GM23338 (cell line): ENCODE measurements at regions not wholly inside any gene's neighbourhood (a gene's known extent, or its start where the extent isn't known, plus 50 kb on each side); places are given as distances from the start of the nearest gene placed in this dataset.

ENCODE experiments used
- ATAC-seq: fragments of 200-7000 bp; cut with Tn5 transposase; 3 replicates; pipeline ENCODE4 v1.9.1; 2020
- DNase-seq: peaks from one replicate; pipeline ENCODE4 v3.0.0-alpha.2; 2015; ENCODE audit warnings: low spot score
- H2AFZ ChIP-seq: fragments of 200-600 bp; sonication (generic); 2 replicates; pipeline ENCODE4 v1.8.0; 2016; ENCODE audit warnings: antibody characterized with exemption, mild to moderate bottlenecking, moderate library complexity
- H3F3A ChIP-seq: fragments of 200-600 bp; sonication (generic); replicated peaks from 2 replicates; pipeline ENCODE4 v1.8.0; 2017; ENCODE audit warnings: antibody characterized with exemption, mixed run types, low read depth
- H3K27ac ChIP-seq: fragments of 200-600 bp; sonication (generic); 2 replicates; pipeline ENCODE4 v1.6.1; 2016; ENCODE audit warnings: low read depth
- H3K27me3 ChIP-seq: fragments of 200-600 bp; sonication (generic); 2 replicates; pipeline ENCODE4 v1.8.0; 2016; ENCODE audit warnings: mild to moderate bottlenecking, mixed run types, moderate library complexity; ENCODE audit not compliant: insufficient read depth
- H3K36me3 ChIP-seq: fragments of 200-600 bp; sonication (generic); 2 replicates; pipeline ENCODE4 v1.8.0; 2016; ENCODE audit warnings: mild to moderate bottlenecking; ENCODE audit not compliant: insufficient read depth
- H3K4me1 ChIP-seq: fragments of 200-600 bp; sonication (generic); 2 replicates; pipeline ENCODE4 v1.8.0; 2016; ENCODE audit warnings: mild to moderate bottlenecking, moderate library complexity; ENCODE audit not compliant: insufficient read depth
- H3K4me2 ChIP-seq: fragments of 200-600 bp; sonication (generic); 2 replicates; pipeline ENCODE4 v1.7.1; 2017; ENCODE audit warnings: mixed run types
- H3K4me3 ChIP-seq: fragments of 200-600 bp; sonication (generic); 2 replicates; pipeline ENCODE4 v1.6.1; 2016; ENCODE audit warnings: mixed run types
- H3K79me2 ChIP-seq: fragments of 200-600 bp; sonication (generic); replicated peaks from 2 replicates; pipeline ENCODE4 v1.8.0; 2017; ENCODE audit warnings: mild to moderate bottlenecking; ENCODE audit not compliant: insufficient read depth
- H3K9me2 ChIP-seq: fragments of 200-600 bp; sonication (generic); 2 replicates; pipeline ENCODE4 v1.8.0; 2017; ENCODE audit not compliant: insufficient read depth
- H4K20me1 ChIP-seq: fragments of 200-600 bp; sonication (generic); replicated peaks from 2 replicates; pipeline ENCODE4 v1.8.0; 2017; ENCODE audit warnings: mild to moderate bottlenecking; ENCODE audit not compliant: insufficient read depth
- H3K27ac Mint-ChIP-seq: 2 replicates; pipeline ENCODE4 v1.8.0; 2020; ENCODE audit warnings: inconsistent platforms, mild to moderate bottlenecking, moderate library complexity, mixed read lengths
- H3K27me3 Mint-ChIP-seq: 3 replicates; pipeline ENCODE4 v1.8.0; 2022; ENCODE audit warnings: low read depth, mild to moderate bottlenecking, moderate library complexity, mixed read lengths, inconsistent platforms; ENCODE audit not compliant: insufficient read depth, poor library complexity
- H3K36me3 Mint-ChIP-seq: 3 replicates; pipeline ENCODE4 v1.8.0; 2021; ENCODE audit warnings: low read depth, mild to moderate bottlenecking, inconsistent platforms, moderate library complexity, mixed read lengths
- H3K4me1 Mint-ChIP-seq: 3 replicates; pipeline ENCODE4 v1.8.0; 2020; ENCODE audit warnings: mild to moderate bottlenecking, inconsistent platforms, mixed read lengths
- H3K4me3 Mint-ChIP-seq: 3 replicates; pipeline ENCODE4 v1.8.0; 2021; ENCODE audit warnings: moderate library complexity, mild to moderate bottlenecking, inconsistent platforms, mixed read lengths
- H3K9me3 Mint-ChIP-seq: 3 replicates; pipeline ENCODE4 v1.8.0; 2020; ENCODE audit warnings: moderate library complexity, mild to moderate bottlenecking, inconsistent platforms, mixed read lengths
- CREB1 ChIP-seq: fragments of 250-450 bp; sonication (Bioruptor Pico); IDR thresholded peaks from 2 replicates; pipeline ENCODE4 v1.5.0; 2020; ENCODE audit warnings: low read depth, mild to moderate bottlenecking, moderate library complexity
- EZH2 ChIP-seq: fragments of 200-600 bp; sonication (generic); IDR thresholded peaks from one replicate; pipeline ENCODE4 v1.8.0; 2017; ENCODE audit warnings: antibody characterized with exemption, mild to moderate bottlenecking, low read depth; ENCODE audit not compliant: unreplicated experiment
- EZH2phosphoT487 ChIP-seq: fragments of 200-600 bp; sonication (generic); IDR thresholded peaks from one replicate; pipeline ENCODE4 v1.8.1; 2018; ENCODE audit warnings: antibody characterized with exemption; ENCODE audit not compliant: unreplicated experiment
- JUNB ChIP-seq: IDR thresholded peaks from one replicate; pipeline ENCODE4 v1.6.1; 2016; ENCODE audit warnings: antibody characterized with exemption; ENCODE audit not compliant: unreplicated experiment
- NANOG ChIP-seq: IDR thresholded peaks from 2 replicates; pipeline ENCODE4 v1.6.1; 2016; ENCODE audit warnings: antibody characterized with exemption, borderline replicate concordance
- POLR2AphosphoS5 ChIP-seq: IDR thresholded peaks from 2 replicates; pipeline ENCODE4 v1.6.1; 2016; ENCODE audit warnings: antibody characterized with exemption, low read depth
- STAT1 ChIP-seq: IDR thresholded peaks from one replicate; pipeline ENCODE4 v1.6.1; 2016; ENCODE audit warnings: antibody characterized with exemption; ENCODE audit not compliant: unreplicated experiment
- ZNF114 ChIP-seq: fragments of 250-450 bp; sonication (Bioruptor Pico); IDR thresholded peaks from 2 replicates; pipeline ENCODE4 v1.5.0; 2020; ENCODE audit warnings: mild to moderate bottlenecking, moderate library complexity
- ZNF331 ChIP-seq: fragments of 250-450 bp; sonication (Bioruptor Pico); IDR thresholded peaks from 2 replicates; pipeline ENCODE4 v1.5.0; 2020; ENCODE audit warnings: low read depth, mild to moderate bottlenecking, moderate library complexity
- TF ChIP-seq, protein P1 (sequence below), 2 experiments: fragments of 200-600 bp in 1 of 2; sonication (generic) in 1 of 2; conservative IDR thresholded peaks; 2 replicates each; pipeline versions ENCODE4 v1.5.1 to v1.6.1; 2016 to 2017; ENCODE audit warnings: antibody characterized with exemption in 2 of 2, low read depth in 2 of 2, mild to moderate bottlenecking in 2 of 2, moderate library complexity in 1 of 2
- TF ChIP-seq, protein P2 (sequence below): IDR thresholded peaks from 2 replicates; pipeline ENCODE4 v1.6.1; 2016; ENCODE audit warnings: antibody characterized with exemption
- TF ChIP-seq, protein P3 (sequence below): IDR thresholded peaks from one replicate; pipeline ENCODE4 v1.6.1; 2018; ENCODE audit warnings: antibody characterized with exemption; ENCODE audit not compliant: unreplicated experiment
- TF ChIP-seq, protein P4 (sequence below): fragments of 250-450 bp; sonication (Bioruptor Pico); IDR thresholded peaks from 2 replicates; pipeline ENCODE4 v1.5.0; 2020; ENCODE audit warnings: mild to moderate bottlenecking, moderate library complexity

DNA sequence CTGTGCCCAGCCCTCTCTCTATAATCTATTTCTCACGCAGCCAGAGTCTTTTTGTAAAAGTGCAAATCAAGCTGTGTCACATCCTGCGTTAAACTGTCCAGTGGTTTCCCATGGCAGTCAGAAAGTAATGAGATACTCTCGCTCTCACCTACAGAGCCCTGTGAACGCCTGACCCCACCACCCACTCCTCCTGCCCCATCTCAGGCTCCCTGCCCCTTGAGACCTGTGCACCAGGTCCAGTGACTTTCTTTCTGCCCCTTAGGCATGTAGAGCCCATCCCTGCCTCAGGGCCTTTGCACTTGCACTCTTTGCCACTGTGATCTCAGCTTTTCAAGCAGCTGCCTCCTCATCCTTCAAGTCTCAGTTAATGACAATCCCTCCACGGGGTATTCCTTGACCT, 58.3 kb upstream of the RASGRP1 start:
- H3K27ac Mint-ChIP-seq, result no peak overlapping the region
- Histone ChIP-seq H3K4me1 (no peaks in the 10 kb centered on the region), H3K27ac (no peak overlapping the region), H3K4me3 (no peak overlapping the region), H3K79me2 (no peaks in the 10 kb centered on the region), H2AFZ (no peak overlapping the region), H3K36me3 (no peaks in the 10 kb centered on the region), H3K9me2 (no peaks in the 10 kb centered on the region), H4K20me1 (no peaks in the 10 kb centered on the region), H3K4me2 (no peak overlapping the region), H3F3A (no peaks in the 10 kb centered on the region), H3K27me3 (no peaks in the 10 kb centered on the region)
- no peaks in the 10 kb centered on the region for H3K36me3 Mint-ChIP-seq
- H3K9me3 Mint-ChIP-seq, result no peaks in the 10 kb centered on the region; the same call in 2 of the 3 replicates
- no peak for DNase-seq
- H3K4me1 Mint-ChIP-seq, result no peaks in the 10 kb centered on the region
- H3K4me3 Mint-ChIP-seq, result no peak overlapping the region
- H3K27me3 Mint-ChIP-seq, result peaks cover 3% of the 10 kb centered on the region
- ATAC-seq, result no peak
- TF ChIP-seq CREB1, result no peak
- TF ChIP-seq STAT1, result no peak
- no peak for TF ChIP-seq JUNB
- TF ChIP-seq NANOG, result no peak
- no peak for TF ChIP-seq EZH2
- no peak for TF ChIP-seq ZNF331
- no peak for TF ChIP-seq EZH2phosphoT487
- TF ChIP-seq POLR2AphosphoS5, result no peak
- TF ChIP-seq, protein P1, sequence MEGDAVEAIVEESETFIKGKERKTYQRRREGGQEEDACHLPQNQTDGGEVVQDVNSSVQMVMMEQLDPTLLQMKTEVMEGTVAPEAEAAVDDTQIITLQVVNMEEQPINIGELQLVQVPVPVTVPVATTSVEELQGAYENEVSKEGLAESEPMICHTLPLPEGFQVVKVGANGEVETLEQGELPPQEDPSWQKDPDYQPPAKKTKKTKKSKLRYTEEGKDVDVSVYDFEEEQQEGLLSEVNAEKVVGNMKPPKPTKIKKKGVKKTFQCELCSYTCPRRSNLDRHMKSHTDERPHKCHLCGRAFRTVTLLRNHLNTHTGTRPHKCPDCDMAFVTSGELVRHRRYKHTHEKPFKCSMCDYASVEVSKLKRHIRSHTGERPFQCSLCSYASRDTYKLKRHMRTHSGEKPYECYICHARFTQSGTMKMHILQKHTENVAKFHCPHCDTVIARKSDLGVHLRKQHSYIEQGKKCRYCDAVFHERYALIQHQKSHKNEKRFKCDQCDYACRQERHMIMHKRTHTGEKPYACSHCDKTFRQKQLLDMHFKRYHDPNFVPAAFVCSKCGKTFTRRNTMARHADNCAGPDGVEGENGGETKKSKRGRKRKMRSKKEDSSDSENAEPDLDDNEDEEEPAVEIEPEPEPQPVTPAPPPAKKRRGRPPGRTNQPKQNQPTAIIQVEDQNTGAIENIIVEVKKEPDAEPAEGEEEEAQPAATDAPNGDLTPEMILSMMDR (conservative IDR thresholded peaks at IDR 0.05; ENCODE audit: low read depth in 2 of 2), result no peak
- TF ChIP-seq, protein P2, sequence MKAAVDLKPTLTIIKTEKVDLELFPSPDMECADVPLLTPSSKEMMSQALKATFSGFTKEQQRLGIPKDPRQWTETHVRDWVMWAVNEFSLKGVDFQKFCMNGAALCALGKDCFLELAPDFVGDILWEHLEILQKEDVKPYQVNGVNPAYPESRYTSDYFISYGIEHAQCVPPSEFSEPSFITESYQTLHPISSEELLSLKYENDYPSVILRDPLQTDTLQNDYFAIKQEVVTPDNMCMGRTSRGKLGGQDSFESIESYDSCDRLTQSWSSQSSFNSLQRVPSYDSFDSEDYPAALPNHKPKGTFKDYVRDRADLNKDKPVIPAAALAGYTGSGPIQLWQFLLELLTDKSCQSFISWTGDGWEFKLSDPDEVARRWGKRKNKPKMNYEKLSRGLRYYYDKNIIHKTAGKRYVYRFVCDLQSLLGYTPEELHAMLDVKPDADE, result no peak
- TF ChIP-seq, protein P3, sequence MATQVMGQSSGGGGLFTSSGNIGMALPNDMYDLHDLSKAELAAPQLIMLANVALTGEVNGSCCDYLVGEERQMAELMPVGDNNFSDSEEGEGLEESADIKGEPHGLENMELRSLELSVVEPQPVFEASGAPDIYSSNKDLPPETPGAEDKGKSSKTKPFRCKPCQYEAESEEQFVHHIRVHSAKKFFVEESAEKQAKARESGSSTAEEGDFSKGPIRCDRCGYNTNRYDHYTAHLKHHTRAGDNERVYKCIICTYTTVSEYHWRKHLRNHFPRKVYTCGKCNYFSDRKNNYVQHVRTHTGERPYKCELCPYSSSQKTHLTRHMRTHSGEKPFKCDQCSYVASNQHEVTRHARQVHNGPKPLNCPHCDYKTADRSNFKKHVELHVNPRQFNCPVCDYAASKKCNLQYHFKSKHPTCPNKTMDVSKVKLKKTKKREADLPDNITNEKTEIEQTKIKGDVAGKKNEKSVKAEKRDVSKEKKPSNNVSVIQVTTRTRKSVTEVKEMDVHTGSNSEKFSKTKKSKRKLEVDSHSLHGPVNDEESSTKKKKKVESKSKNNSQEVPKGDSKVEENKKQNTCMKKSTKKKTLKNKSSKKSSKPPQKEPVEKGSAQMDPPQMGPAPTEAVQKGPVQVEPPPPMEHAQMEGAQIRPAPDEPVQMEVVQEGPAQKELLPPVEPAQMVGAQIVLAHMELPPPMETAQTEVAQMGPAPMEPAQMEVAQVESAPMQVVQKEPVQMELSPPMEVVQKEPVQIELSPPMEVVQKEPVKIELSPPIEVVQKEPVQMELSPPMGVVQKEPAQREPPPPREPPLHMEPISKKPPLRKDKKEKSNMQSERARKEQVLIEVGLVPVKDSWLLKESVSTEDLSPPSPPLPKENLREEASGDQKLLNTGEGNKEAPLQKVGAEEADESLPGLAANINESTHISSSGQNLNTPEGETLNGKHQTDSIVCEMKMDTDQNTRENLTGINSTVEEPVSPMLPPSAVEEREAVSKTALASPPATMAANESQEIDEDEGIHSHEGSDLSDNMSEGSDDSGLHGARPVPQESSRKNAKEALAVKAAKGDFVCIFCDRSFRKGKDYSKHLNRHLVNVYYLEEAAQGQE, result no peak
- TF ChIP-seq ZNF114, result no peak
- TF ChIP-seq, protein P4, sequence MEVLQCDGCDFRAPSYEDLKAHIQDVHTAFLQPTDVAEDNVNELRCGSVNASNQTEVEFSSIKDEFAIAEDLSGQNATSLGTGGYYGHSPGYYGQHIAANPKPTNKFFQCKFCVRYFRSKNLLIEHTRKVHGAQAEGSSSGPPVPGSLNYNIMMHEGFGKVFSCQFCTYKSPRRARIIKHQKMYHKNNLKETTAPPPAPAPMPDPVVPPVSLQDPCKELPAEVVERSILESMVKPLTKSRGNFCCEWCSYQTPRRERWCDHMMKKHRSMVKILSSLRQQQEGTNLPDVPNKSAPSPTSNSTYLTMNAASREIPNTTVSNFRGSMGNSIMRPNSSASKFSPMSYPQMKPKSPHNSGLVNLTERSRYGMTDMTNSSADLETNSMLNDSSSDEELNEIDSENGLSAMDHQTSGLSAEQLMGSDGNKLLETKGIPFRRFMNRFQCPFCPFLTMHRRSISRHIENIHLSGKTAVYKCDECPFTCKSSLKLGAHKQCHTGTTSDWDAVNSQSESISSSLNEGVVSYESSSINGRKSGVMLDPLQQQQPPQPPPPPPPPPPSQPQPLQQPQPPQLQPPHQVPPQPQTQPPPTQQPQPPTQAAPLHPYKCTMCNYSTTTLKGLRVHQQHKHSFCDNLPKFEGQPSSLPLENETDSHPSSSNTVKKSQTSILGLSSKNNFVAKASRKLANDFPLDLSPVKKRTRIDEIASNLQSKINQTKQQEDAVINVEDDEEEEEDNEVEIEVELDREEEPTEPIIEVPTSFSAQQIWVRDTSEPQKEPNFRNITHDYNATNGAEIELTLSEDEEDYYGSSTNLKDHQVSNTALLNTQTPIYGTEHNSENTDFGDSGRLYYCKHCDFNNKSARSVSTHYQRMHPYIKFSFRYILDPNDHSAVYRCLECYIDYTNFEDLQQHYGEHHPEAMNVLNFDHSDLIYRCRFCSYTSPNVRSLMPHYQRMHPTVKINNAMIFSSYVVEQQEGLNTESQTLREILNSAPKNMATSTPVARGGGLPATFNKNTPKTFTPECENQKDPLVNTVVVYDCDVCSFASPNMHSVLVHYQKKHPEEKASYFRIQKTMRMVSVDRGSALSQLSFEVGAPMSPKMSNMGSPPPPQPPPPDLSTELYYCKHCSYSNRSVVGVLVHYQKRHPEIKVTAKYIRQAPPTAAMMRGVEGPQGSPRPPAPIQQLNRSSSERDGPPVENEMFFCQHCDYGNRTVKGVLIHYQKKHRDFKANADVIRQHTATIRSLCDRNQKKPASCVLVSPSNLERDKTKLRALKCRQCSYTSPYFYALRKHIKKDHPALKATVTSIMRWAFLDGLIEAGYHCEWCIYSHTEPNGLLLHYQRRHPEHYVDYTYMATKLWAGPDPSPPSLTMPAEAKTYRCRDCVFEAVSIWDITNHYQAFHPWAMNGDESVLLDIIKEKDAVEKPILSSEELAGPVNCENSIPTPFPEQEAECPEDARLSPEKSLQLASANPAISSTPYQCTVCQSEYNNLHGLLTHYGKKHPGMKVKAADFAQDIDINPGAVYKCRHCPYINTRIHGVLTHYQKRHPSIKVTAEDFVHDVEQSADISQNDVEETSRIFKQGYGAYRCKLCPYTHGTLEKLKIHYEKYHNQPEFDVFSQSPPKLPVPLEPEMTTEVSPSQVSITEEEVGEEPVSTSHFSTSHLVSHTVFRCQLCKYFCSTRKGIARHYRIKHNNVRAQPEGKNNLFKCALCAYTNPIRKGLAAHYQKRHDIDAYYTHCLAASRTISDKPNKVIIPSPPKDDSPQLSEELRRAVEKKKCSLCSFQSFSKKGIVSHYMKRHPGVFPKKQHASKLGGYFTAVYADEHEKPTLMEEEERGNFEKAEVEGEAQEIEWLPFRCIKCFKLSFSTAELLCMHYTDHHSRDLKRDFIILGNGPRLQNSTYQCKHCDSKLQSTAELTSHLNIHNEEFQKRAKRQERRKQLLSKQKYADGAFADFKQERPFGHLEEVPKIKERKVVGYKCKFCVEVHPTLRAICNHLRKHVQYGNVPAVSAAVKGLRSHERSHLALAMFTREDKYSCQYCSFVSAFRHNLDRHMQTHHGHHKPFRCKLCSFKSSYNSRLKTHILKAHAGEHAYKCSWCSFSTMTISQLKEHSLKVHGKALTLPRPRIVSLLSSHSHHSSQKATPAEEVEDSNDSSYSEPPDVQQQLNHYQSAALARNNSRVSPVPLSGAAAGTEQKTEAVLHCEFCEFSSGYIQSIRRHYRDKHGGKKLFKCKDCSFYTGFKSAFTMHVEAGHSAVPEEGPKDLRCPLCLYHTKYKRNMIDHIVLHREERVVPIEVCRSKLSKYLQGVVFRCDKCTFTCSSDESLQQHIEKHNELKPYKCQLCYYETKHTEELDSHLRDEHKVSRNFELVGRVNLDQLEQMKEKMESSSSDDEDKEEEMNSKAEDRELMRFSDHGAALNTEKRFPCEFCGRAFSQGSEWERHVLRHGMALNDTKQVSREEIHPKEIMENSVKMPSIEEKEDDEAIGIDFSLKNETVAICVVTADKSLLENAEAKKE (CRISPR knock-in tag), result no peak
